ENCODE measurements at regions not wholly inside any gene's neighbourhood (a gene's known extent, or its start where the extent isn't known, plus 50 kb on each side); places are given as distances from the start of the nearest gene placed in this dataset.

DNA sequence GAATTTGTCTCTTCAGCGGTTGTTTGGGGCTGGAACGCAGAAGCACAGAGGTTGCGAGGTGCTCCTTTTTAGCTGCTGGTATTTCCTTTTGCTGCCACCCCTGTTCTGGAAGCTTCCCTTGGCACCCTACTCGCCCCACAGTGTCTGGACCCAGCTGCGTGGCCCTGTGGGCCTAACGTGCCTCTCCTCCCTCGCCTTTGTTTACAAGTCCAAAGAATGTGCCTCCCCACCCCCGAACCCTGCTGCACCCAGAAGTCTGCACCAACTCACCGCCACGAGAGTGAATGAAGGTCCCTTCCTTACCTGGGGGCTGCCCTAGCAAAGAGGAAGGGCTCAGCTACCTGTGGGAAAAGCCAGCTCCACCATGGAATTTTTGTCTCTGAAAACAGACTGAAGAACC, 139.7 kb upstream of the RPS6KA2 start:
- no peak overlapping the region for H3K4me3 ChIP-seq (ENCODE audit: low read depth, low read length)
- no peak for TF ChIP-seq CTCF (IDR thresholded peaks at IDR 0.05; ENCODE audit: low read depth, low read length)

DNA sequence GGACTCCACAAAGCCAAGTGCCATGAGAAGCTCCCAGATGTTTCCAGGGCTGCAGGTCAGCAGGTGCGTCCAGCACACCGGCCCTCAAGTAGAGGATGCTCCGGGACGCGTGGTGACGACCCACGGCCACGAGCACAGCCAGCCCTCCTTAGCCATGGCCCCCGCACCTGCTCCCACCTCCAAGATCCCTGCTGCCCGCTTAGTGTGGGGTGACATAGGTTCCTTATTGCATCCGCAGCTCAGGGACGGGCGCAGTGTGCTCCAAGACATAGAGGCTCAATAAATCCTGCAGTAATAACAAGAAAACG, 138.1 kb upstream of the RPS6KA2 start:
- H3K4me3 ChIP-seq (ENCODE audit: low read depth, low read length) = no peak overlapping the region
- TF ChIP-seq CTCF (IDR thresholded peaks at IDR 0.05; ENCODE audit: low read depth, low read length) = no peak

GRCh38 chr6:166764473-166765233, 137.6 kb upstream of the RPS6KA2 start:
- H3K4me3 ChIP-seq (ENCODE audit: low read depth, low read length) = no peak overlapping the region
- TF ChIP-seq CTCF (IDR thresholded peaks at IDR 0.05; ENCODE audit: low read depth, low read length) = no peak

DNA sequence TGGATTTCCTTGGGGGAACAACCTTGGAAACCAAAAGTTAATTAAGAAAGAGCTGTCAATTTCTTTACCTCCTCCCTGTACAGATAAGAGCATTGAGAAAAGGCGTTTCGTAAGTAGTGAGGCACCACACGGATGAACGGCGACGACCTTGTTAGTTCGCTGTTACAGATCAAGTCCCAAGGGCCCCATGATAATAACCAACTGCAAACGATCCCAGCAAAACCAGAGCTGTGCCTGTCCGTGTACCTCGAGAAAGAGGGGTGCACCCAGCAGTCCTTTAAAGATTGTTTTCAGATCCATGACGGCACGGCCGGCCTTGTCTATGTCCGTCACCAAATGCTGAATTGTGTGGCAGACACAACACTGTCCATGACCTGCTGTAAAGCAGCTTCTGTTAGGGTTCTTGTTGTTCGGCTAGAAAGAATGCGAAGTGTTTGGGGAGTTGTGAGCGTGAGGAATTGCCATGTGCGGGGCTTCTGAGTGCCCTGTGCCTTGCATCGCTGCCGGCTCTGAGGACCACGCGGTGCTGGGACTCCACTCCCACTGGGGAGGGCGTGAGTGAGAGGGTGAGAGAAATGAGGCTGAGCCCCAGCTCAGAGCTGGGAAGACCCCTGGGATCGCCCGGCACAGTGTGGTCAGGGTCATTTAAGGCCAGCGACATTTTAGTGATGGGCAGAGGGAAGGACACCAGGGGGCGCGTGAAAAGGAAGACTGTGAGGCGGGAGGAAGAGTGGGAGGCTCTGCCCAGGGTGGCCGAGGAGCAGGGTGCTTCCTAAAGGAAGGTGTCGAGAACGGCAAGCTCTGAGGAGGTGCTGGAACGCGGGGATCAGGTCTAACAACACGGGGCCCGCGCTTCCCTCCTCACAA, 136.8 kb upstream of the RPS6KA2 start:
- H3K4me3 ChIP-seq (ENCODE audit: low read depth, low read length) = no peak overlapping the region
- no peak for TF ChIP-seq CTCF (IDR thresholded peaks at IDR 0.05; ENCODE audit: low read depth, low read length)

DNA sequence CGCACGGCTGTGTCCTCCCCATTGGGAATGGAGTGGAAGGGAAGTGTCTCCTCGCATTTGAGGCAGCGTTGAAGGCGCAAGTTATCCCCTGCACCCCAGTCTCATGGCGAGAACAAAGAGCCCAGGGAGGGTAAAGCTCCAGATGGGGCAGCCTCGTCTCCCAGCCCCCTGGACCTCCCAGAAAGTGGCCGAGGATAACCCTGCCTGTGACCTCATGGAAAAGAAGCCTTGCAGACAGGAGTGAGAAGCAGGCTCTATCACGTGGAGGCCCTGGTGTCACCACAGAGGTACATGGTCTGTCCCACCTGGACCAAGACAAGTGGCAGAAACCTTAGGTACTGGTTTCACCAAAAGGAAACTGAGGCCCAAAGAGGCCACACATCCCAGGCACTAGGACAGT, 134.8 kb upstream of the RPS6KA2 start:
- TF ChIP-seq CTCF (IDR thresholded peaks at IDR 0.05; ENCODE audit: low read depth, low read length) = no peak
- no peak overlapping the region for H3K4me3 ChIP-seq (ENCODE audit: low read depth, low read length)

- no peak for TF ChIP-seq CTCF (IDR thresholded peaks at IDR 0.05; ENCODE audit: low read depth, low read length)
- H3K4me3 ChIP-seq (ENCODE audit: low read depth, low read length) = no peak overlapping the region
These were observed 133.2 kb upstream of the RPS6KA2 start for GRCh38 chr6:166760288-166760687.

- H3K4me3 ChIP-seq (ENCODE audit: low read depth, low read length) = no peak overlapping the region
- no peak for TF ChIP-seq CTCF (IDR thresholded peaks at IDR 0.05; ENCODE audit: low read depth, low read length)
These were observed 131.2 kb upstream of the RPS6KA2 start for GRCh38 chr6:166758136-166758704.
